ENCODE measurements at regions not wholly inside any gene's neighbourhood (a gene's known extent, or its start where the extent isn't known, plus 50 kb on each side); places are given as distances from the start of the nearest gene placed in this dataset.

GRCh38 chr16:87108278-87108677, 208.9 kb downstream of the C16orf95 start:
- H3K27ac ChIP-seq (ENCODE audit: low read length): no peak overlapping the region
- H3K9me3 ChIP-seq (ENCODE audit: insufficient read depth, low read length): no peaks in the 10 kb centered on the region
- no peak for TF ChIP-seq EZH2phosphoT487 (IDR thresholded peaks at IDR 0.05; ENCODE audit: low read depth)
- TF ChIP-seq, protein P1, sequence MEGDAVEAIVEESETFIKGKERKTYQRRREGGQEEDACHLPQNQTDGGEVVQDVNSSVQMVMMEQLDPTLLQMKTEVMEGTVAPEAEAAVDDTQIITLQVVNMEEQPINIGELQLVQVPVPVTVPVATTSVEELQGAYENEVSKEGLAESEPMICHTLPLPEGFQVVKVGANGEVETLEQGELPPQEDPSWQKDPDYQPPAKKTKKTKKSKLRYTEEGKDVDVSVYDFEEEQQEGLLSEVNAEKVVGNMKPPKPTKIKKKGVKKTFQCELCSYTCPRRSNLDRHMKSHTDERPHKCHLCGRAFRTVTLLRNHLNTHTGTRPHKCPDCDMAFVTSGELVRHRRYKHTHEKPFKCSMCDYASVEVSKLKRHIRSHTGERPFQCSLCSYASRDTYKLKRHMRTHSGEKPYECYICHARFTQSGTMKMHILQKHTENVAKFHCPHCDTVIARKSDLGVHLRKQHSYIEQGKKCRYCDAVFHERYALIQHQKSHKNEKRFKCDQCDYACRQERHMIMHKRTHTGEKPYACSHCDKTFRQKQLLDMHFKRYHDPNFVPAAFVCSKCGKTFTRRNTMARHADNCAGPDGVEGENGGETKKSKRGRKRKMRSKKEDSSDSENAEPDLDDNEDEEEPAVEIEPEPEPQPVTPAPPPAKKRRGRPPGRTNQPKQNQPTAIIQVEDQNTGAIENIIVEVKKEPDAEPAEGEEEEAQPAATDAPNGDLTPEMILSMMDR (IDR thresholded peaks at IDR 0.05; ENCODE audit: low read depth, low read length): no peak
- H3K36me3 ChIP-seq (replicated peaks; ENCODE audit: low read depth, low read length): no peaks in the 10 kb centered on the region
- H3K27me3 ChIP-seq (ENCODE audit: low read depth, low read length): peaks cover 3% of the 10 kb centered on the region; the same call in 1 of the 2 replicates
- no peaks in the 10 kb centered on the region for H3K4me1 ChIP-seq (ENCODE audit: low read length)
- H3K4me2 ChIP-seq (ENCODE audit: low read length): no peak overlapping the region
- no peak overlapping the region for H2AFZ ChIP-seq (ENCODE audit: low read depth, low read length)
- no peaks in the 10 kb centered on the region for H4K20me1 ChIP-seq (ENCODE audit: insufficient read depth, low read length)
- H3K4me3 ChIP-seq (ENCODE audit: low read length): no peak overlapping the region
- H3K9ac ChIP-seq (ENCODE audit: low read length): no peak overlapping the region
- H3K79me2 ChIP-seq (ENCODE audit: low read length): no peaks in the 10 kb centered on the region

DNA sequence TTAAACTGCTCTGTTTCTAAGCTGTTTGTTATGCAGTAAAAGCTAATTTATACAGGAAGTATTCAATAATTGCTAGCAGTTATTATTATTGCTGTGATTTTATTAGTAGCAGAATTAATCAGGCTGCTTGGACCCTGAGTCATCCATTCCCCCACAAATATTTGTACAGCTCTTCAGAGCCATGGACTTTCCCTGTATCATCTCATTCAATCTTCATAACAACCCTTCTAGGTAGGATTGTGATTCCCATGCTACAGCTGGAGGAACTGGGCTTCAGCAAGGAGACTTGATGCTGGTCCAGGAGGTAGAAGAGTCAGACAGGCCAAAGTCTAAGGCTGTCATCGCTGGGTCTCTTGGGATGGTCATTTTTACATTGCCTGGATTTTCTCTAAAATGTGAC, 208.3 kb downstream of the C16orf95 start:
- TF ChIP-seq, protein P1 (IDR thresholded peaks at IDR 0.05; ENCODE audit: low read depth, low read length): no peak
- no peak for TF ChIP-seq EZH2phosphoT487 (IDR thresholded peaks at IDR 0.05; ENCODE audit: low read depth)
- no peak overlapping the region for H3K27ac ChIP-seq (ENCODE audit: low read length)
- no peak overlapping the region for H2AFZ ChIP-seq (ENCODE audit: low read depth, low read length)
- H3K9ac ChIP-seq (ENCODE audit: low read length): no peak overlapping the region
- no peaks in the 10 kb centered on the region for H4K20me1 ChIP-seq (ENCODE audit: insufficient read depth, low read length)
- H3K4me1 ChIP-seq (ENCODE audit: low read length): no peaks in the 10 kb centered on the region
- no peak overlapping the region for H3K4me3 ChIP-seq (ENCODE audit: low read length)
- H3K4me2 ChIP-seq (ENCODE audit: low read length): no peak overlapping the region
- H3K79me2 ChIP-seq (ENCODE audit: low read length): no peaks in the 10 kb centered on the region
- H3K9me3 ChIP-seq (ENCODE audit: insufficient read depth, low read length): no peaks in the 10 kb centered on the region
- H3K27me3 ChIP-seq (ENCODE audit: low read depth, low read length): peaks cover 5% of the 10 kb centered on the region; the same call in 1 of the 2 replicates
- no peaks in the 10 kb centered on the region for H3K36me3 ChIP-seq (replicated peaks; ENCODE audit: low read depth, low read length)

DNA sequence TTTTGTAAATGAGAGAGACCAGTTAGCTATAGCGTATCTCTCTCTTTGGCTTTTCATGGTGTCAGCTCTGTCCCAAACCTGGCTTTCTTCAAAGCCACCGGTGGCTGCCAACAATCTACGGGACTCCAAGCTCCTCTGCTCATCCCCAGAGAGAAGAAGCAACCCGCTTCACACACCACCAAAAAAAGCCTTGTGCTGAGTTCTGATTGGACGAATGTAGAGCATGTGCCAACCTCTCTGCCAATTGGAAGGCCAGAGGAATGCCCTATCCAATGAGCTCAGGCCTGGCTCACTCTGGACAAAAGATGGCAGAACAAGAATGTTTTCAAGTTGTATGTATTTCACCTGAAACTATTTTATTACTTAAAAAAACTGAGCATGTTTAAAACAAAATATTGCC, 202.4 kb downstream of the C16orf95 start:
- peaks cover 11% of the 10 kb centered on the region for H3K27me3 ChIP-seq (ENCODE audit: low read depth, low read length)

GRCh38 chr16:87115646-87116045, 201.5 kb downstream of the C16orf95 start:
- no peak overlapping the region for H3K27ac ChIP-seq (ENCODE audit: low read length)
- TF ChIP-seq EZH2phosphoT487 (IDR thresholded peaks at IDR 0.05; ENCODE audit: low read depth): no peak
- TF ChIP-seq, protein P1 (IDR thresholded peaks at IDR 0.05; ENCODE audit: low read depth, low read length): no peak
- no peak overlapping the region for H3K4me3 ChIP-seq (ENCODE audit: low read length)
- H2AFZ ChIP-seq (ENCODE audit: low read depth, low read length): no peak overlapping the region
- H3K36me3 ChIP-seq (replicated peaks; ENCODE audit: low read depth, low read length): no peaks in the 10 kb centered on the region
- no peaks in the 10 kb centered on the region for H3K4me1 ChIP-seq (ENCODE audit: low read length)
- no peaks in the 10 kb centered on the region for H3K79me2 ChIP-seq (ENCODE audit: low read length)
- H3K9me3 ChIP-seq (ENCODE audit: insufficient read depth, low read length): no peaks in the 10 kb centered on the region
- peaks cover 11% of the 10 kb centered on the region for H3K27me3 ChIP-seq (ENCODE audit: low read depth, low read length)
- H3K4me2 ChIP-seq (ENCODE audit: low read length): no peak overlapping the region
- H4K20me1 ChIP-seq (ENCODE audit: insufficient read depth, low read length): no peaks in the 10 kb centered on the region
- no peak overlapping the region for H3K9ac ChIP-seq (ENCODE audit: low read length)

More for the DNA sequence above, 202.4 kb downstream of the C16orf95 start:
- Histone ChIP-seq H3K36me3 (replicated peaks; ENCODE audit: low read depth, low read length) (no peaks in the 10 kb centered on the region), H3K9me3 (ENCODE audit: insufficient read depth, low read length) (no peaks in the 10 kb centered on the region), H3K4me2 (ENCODE audit: low read length) (no peak overlapping the region), H4K20me1 (ENCODE audit: insufficient read depth, low read length) (no peaks in the 10 kb centered on the region), H3K4me1 (ENCODE audit: low read length) (no peaks in the 10 kb centered on the region), H3K79me2 (ENCODE audit: low read length) (no peaks in the 10 kb centered on the region), H3K9ac (ENCODE audit: low read length) (no peak overlapping the region), H3K4me3 (ENCODE audit: low read length) (no peak overlapping the region), H3K27ac (ENCODE audit: low read length) (no peak overlapping the region), H2AFZ (ENCODE audit: low read depth, low read length) (no peak overlapping the region)
- TF ChIP-seq EZH2phosphoT487 (IDR thresholded peaks at IDR 0.05; ENCODE audit: low read depth): no peak
- TF ChIP-seq, protein P1 (IDR thresholded peaks at IDR 0.05; ENCODE audit: low read depth, low read length): no peak
